K562 (cell line): ENCODE measurements at regions not wholly inside any gene's neighbourhood (a gene's known extent, or its start where the extent isn't known, plus 50 kb on each side); places are given as distances from the start of the nearest gene placed in this dataset.

Experiments used
- ARID2 ChIP-seq: fragments of 450-650 bp; IDR thresholded peaks from 2 replicates; pipeline ENCODE4 v1.6.1; 2017; ENCODE audit warnings: antibody characterized with exemption, mild to moderate bottlenecking
- CEBPG ChIP-seq, 3 experiments: fragments of 200-800 bp in 1 of 3; sonication (Bioruptor generic) in 1 of 3; sonication (generic) in 1 of 3; formaldehyde crosslinking in 1 of 3; IDR thresholded peaks in 2 of 3; conservative IDR thresholded peaks in 1 of 3; 2 replicates each; pipeline versions ENCODE4 v1.6.1 to v1.8.0; 2016 to 2022; ENCODE audit warnings: missing compliant biosample characterization in 2 of 3, missing genetic modification characterization in 2 of 3, mild to moderate bottlenecking in 1 of 3, missing genetic modification reagents in 1 of 3
- CGGBP1 ChIP-seq: fragments of 250-450 bp; sonication (Bioruptor Pico); IDR thresholded peaks from 2 replicates; pipeline ENCODE4 v1.9.0; 2021; ENCODE audit warnings: mild to moderate bottlenecking
- CHD2 ChIP-seq: IDR thresholded peaks from 2 replicates; pipeline ENCODE4 v1.6.1; 2011; ENCODE audit warnings: low read depth, low read length
- JUND ChIP-seq, 2 experiments: IDR thresholded peaks; 2 replicates in 1 of 2; 3 replicates in 1 of 2; pipeline ENCODE4 v1.6.1; 2011; ENCODE audit warnings: borderline replicate concordance in 2 of 2, low read depth in 2 of 2, low read length in 2 of 2, improper control_type of control experiment in 1 of 2, missing biosample characterization in 1 of 2, missing genetic modification characterization in 1 of 2, missing genetic modification reagents in 1 of 2
- L3MBTL2 ChIP-seq: fragments of 450-650 bp; IDR thresholded peaks from 2 replicates; pipeline ENCODE4 v1.6.1; 2016; ENCODE audit warnings: mild to moderate bottlenecking, moderate library complexity
- MEF2A ChIP-seq: IDR thresholded peaks from 2 replicates; pipeline ENCODE4 v1.6.1; 2011; ENCODE audit warnings: low read depth, mild to moderate bottlenecking, low read length, moderate library complexity; ENCODE audit not compliant: control insufficient read depth
- NCOR1 ChIP-seq: fragments of 450-650 bp; IDR thresholded peaks from 2 replicates; pipeline ENCODE4 v1.6.1; 2016; ENCODE audit warnings: mild to moderate bottlenecking, moderate library complexity
- NR3C1 ChIP-seq: sonication (generic); formaldehyde crosslinking; IDR thresholded peaks from 2 replicates; pipeline ENCODE4 v1.8.1; 2022; ENCODE audit warnings: missing genetic modification reagents
- OTX1 ChIP-seq: fragments of 450-650 bp; formaldehyde crosslinking; IDR thresholded peaks from 2 replicates; pipeline ENCODE4 v1.4.0; 2022; ENCODE audit warnings: mild to moderate bottlenecking
- RNF2 ChIP-seq: sonication (generic); IDR thresholded peaks from 2 replicates; pipeline ENCODE4 v1.6.1; 2016
- THAP12 ChIP-seq: fragments of 250-450 bp; sonication (Bioruptor Pico); IDR thresholded peaks from 2 replicates; pipeline ENCODE4 v1.9.0; 2021; ENCODE audit warnings: mild to moderate bottlenecking, inconsistent platforms
- U2AF1 ChIP-seq: fragments of 200-400 bp; formaldehyde crosslinking; optimal IDR thresholded peaks from 2 replicates; pipeline ENCODE3; 2017; ENCODE audit warnings: mild to moderate bottlenecking, low read depth, low read length, moderate library complexity
- ZBTB11 ChIP-seq, 3 experiments: fragments of 200-800 bp in 1 of 3; fragments of 250-450 bp in 1 of 3; fragments of 450-650 bp in 1 of 3; sonication (Bioruptor Pico) in 1 of 3; sonication (Bioruptor generic) in 1 of 3; formaldehyde crosslinking in 1 of 3; IDR thresholded peaks; 2 replicates each; pipeline versions ENCODE4 v1.6.1 to v1.8.0; 2016 to 2022; ENCODE audit warnings: mild to moderate bottlenecking in 2 of 3, missing genetic modification characterization in 2 of 3, missing compliant biosample characterization in 1 of 3, moderate library complexity in 1 of 3
- ZHX1 ChIP-seq: fragments of 150-350 bp; conservative IDR thresholded peaks from 2 replicates; pipeline ENCODE4 v1.6.1; 2014; ENCODE audit warnings: low read length
- ZKSCAN1 ChIP-seq: fragments of 150-350 bp; IDR thresholded peaks from 2 replicates; pipeline ENCODE4 v1.6.1; 2016; ENCODE audit warnings: low read depth, low read length
- ZNF384 ChIP-seq: IDR thresholded peaks from 2 replicates; pipeline ENCODE4 v1.6.1; 2012; ENCODE audit warnings: low read depth, low read length, improper control_type of control experiment
- ZNF785 ChIP-seq: fragments of 250-450 bp; sonication (Bioruptor Pico); IDR thresholded peaks from 2 replicates; pipeline ENCODE4 v1.4.0; 2020; ENCODE audit warnings: mild to moderate bottlenecking

- TF ChIP-seq CHD2 (no peak), CEBPG (CRISPR knock-in tag; IDR thresholded peaks at IDR 0.05) (no peak), CEBPG (tag; conservative IDR thresholded peaks at IDR 0.05 in 1 of 2, IDR thresholded peaks at IDR 0.05 in 1 of 2) (no peak), CGGBP1 (CRISPR knock-in tag) (no peak), MEF2A (no peak), RNF2 (no peak), ZBTB11 (CRISPR knock-in tag; IDR thresholded peaks at IDR 0.05) (peak in 1 of 3 experiments; percentile 60; a peak in 1 of 6 replicates), JUND (IDR thresholded peaks at IDR 0.05; ENCODE audit: borderline replicate concordance, low read depth, low read length) (peak; percentile 79), JUND (tag; IDR thresholded peaks at IDR 0.05; ENCODE audit: borderline replicate concordance, low read depth, low read length) (peak; percentile 48; the same call in 1 of the 3 replicates), ZNF785 (CRISPR knock-in tag) (no peak), ZKSCAN1 (peak; percentile 17; the same call in 1 of the 2 replicates), NCOR1 (peak; percentile 86), ZNF384 (no peak), U2AF1 (no peak), NR3C1 (CRISPR knock-in tag) (no peak), OTX1 (CRISPR knock-in tag) (no peak), L3MBTL2 (no peak; the same call in 1 of the 2 replicates), ZHX1 (no peak), THAP12 (no peak), ARID2 (no peak)
Measured at GRCh38 chr11:57901278-57901677, 122.4 kb upstream of the OR9Q1 start (continued).
